IPS-15b (cell line): ENCODE measurements at regions not wholly inside any gene's neighbourhood (a gene's known extent, or its start where the extent isn't known, plus 50 kb on each side); places are given as distances from the start of the nearest gene placed in this dataset.
"Not testable (repeated sequence)": the region's sequence is repeated elsewhere in the genome, so short reads cannot be mapped to it uniquely, and the experiment has no call there.

Source experiments
- H3K27me3 ChIP-seq: one replicate; pipeline ENCODE4 v1.6.1; 2013; ENCODE audit warnings: low read length; ENCODE audit not compliant: control insufficient read depth, insufficient read depth
- H3K36me3 ChIP-seq: one replicate; pipeline ENCODE4 v1.6.1; 2013; ENCODE audit warnings: low read length; ENCODE audit not compliant: control insufficient read depth, insufficient read depth
- H3K4me1 ChIP-seq: one replicate; pipeline ENCODE4 v1.6.1; 2013; ENCODE audit warnings: mild to moderate bottlenecking, low read length; ENCODE audit not compliant: control insufficient read depth, insufficient read depth
- H3K4me3 ChIP-seq: one replicate; pipeline ENCODE4 v1.5.1; 2013; ENCODE audit warnings: low read depth, low read length
- H3K9ac ChIP-seq: one replicate; pipeline ENCODE4 v1.6.1; 2013; ENCODE audit warnings: low read depth, mild to moderate bottlenecking, low read length
- H3K9me3 ChIP-seq: one replicate; pipeline ENCODE4 v1.6.1; 2013; ENCODE audit warnings: mild to moderate bottlenecking, low read length; ENCODE audit not compliant: control insufficient read depth, insufficient read depth

GRCh38 chr13:39821977-39822376 is 166.5 kb downstream of the COG6 start:
- H3K4me1 ChIP-seq: peaks cover 2% of the 10 kb centered on the region
- no peaks in the 10 kb centered on the region for H3K27me3 ChIP-seq
- H3K9ac ChIP-seq: no peak overlapping the region
- no peaks in the 10 kb centered on the region for H3K36me3 ChIP-seq
- H3K9me3 ChIP-seq: no peaks in the 10 kb centered on the region
- H3K4me3 ChIP-seq: no peak overlapping the region

GRCh38 chr13:39822437-39822836 is 167.0 kb downstream of the COG6 start:
- Histone ChIP-seq H3K9me3 (no peaks in the 10 kb centered on the region), H3K36me3 (no peaks in the 10 kb centered on the region), H3K4me1 (peaks cover 2% of the 10 kb centered on the region), H3K27me3 (no peaks in the 10 kb centered on the region), H3K4me3 (no peak overlapping the region), H3K9ac (no peak overlapping the region)

- no peaks in the 10 kb centered on the region for H3K36me3 ChIP-seq
- H3K4me1 ChIP-seq: peaks cover 2% of the 10 kb centered on the region
- H3K9ac ChIP-seq: no peak overlapping the region
These were observed 167.7 kb downstream of the COG6 start for GRCh38 chr13:39823063-39823713.

DNA sequence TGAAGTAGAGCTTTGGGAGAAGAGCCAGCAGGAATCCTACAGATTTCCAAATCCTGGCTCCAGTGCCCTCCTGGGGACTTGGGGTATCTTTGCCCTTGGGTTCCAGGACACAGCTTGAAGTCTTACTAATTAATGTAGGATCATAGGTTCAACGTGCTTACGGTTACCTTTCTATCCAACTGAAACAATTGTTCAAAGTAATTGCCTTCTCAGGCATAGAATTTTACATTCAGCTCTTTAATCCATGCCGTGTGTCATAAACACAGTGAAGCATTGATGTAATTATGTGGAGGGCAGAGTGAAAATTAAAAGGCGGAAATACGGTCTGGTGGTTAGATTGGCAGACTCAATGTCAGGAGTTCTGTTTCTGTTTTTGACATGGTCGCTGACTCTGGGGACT is 170.4 kb downstream of the COG6 start:
- Histone ChIP-seq H3K9me3 (no peaks in the 10 kb centered on the region), H3K27me3 (no peaks in the 10 kb centered on the region), H3K36me3 (no peaks in the 10 kb centered on the region), H3K4me3 (no peak overlapping the region), H3K4me1 (peaks cover 2% of the 10 kb centered on the region), H3K9ac (no peak overlapping the region)

More at GRCh38 chr13:39823063-39823713, 167.7 kb downstream of the COG6 start:
- Histone ChIP-seq H3K4me3 (no peak overlapping the region), H3K27me3 (no peaks in the 10 kb centered on the region), H3K9me3 (no peaks in the 10 kb centered on the region)

DNA sequence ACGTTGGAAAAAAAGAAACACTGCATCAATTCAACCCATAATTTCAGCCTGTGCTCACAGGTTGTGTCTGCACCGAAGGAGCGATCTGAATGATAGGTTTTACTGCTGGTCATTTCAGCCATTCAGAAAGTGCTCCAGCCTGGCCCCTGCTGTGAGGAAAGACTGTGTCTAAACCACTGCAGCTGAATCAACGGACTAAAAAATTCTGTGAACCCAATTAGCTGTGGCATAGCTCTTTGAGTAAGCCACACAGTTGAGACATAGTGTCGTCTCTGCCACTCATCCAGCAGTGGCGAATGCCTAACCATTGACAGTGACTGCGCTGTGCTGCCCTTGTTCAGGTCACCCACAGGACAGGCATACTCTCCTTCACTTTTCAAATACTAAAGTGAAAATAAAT is 179.8 kb downstream of the COG6 start:
- Histone ChIP-seq H3K4me3 (no peak overlapping the region), H3K9ac (no peak overlapping the region), H3K9me3 (no peaks in the 10 kb centered on the region), H3K4me1 (no peaks in the 10 kb centered on the region), H3K36me3 (no peaks in the 10 kb centered on the region), H3K27me3 (no peaks in the 10 kb centered on the region)

DNA sequence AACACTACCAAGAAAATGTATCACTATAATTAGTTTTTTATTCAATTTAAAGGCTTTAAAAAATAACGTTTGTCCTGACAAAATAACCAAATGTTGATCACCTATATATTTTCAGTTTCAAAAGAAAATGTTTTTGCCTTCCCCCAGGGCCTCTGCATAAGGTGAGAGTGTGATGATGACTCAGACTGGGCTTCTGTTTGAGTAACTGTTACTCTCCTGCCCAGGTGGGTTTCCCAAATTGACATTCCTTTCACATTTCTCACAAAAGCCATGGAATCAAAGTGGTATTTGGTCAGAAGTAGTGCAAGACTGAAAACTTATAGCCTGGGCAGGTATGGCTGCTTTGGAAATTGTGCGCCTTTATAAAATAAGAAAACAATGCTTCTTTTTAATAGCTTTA is 180.6 kb downstream of the COG6 start:
- H3K9me3 ChIP-seq: no peaks in the 10 kb centered on the region
- no peaks in the 10 kb centered on the region for H3K4me1 ChIP-seq
- no peaks in the 10 kb centered on the region for H3K36me3 ChIP-seq
- no peaks in the 10 kb centered on the region for H3K27me3 ChIP-seq
- no peak overlapping the region for H3K4me3 ChIP-seq
- no peak overlapping the region for H3K9ac ChIP-seq

GRCh38 chr13:39837866-39838265 is 182.4 kb downstream of the COG6 start:
- not testable (repeated sequence) for H3K9ac ChIP-seq, H3K36me3 ChIP-seq

DNA sequence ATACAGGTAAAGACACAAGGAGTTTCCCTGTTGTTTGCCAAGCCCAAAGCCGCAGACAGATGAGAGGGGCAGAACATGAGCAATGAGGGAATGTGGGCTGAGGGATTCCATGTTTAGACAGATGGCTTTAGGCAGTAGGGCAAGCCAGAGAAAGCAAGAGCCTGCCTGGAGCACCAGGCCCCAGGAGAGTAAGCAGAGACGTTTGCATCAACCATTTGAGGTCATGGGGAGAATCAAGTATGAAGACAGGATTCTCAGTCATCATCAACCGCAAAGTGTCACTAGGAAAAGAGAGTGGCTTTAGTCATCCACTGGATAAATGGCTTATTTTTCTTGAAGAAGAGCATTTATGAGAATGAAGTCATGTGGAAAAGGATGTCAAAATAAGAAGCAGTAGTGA is 184.7 kb downstream of the COG6 start:
- no peaks in the 10 kb centered on the region for H3K4me1 ChIP-seq
- H3K4me3 ChIP-seq: no peak overlapping the region
- H3K9me3 ChIP-seq: no peaks in the 10 kb centered on the region
- H3K9ac ChIP-seq: no peak overlapping the region
- H3K36me3 ChIP-seq: no peaks in the 10 kb centered on the region
- H3K27me3 ChIP-seq: no peaks in the 10 kb centered on the region

More at GRCh38 chr13:39837866-39838265, 182.4 kb downstream of the COG6 start:
- not testable (repeated sequence) for H3K27me3 ChIP-seq, H3K4me3 ChIP-seq, H3K9me3 ChIP-seq, H3K4me1 ChIP-seq

DNA sequence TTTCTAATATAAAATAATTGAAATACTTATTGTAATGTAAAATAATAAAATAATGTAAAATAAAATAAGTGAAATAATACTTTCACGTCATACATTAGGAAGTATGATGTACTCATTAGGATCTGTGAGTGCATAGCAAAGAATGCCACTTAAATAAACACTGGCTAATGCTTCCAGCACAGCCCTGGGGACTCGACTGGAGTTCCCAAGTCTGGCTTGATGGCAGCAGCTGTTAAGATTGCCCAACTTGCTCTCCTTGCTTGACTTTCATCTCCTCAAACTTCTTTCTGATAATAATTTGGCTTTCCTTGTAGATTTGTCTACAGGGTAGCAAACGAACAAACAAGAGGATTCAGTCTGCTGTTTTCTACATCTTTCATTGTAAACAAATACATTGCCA is 191.9 kb downstream of the COG6 start:
- no peaks in the 10 kb centered on the region for H3K4me1 ChIP-seq
- H3K9me3 ChIP-seq: no peaks in the 10 kb centered on the region
- H3K9ac ChIP-seq: no peak overlapping the region
- no peaks in the 10 kb centered on the region for H3K36me3 ChIP-seq
- no peak overlapping the region for H3K4me3 ChIP-seq
- no peaks in the 10 kb centered on the region for H3K27me3 ChIP-seq

DNA sequence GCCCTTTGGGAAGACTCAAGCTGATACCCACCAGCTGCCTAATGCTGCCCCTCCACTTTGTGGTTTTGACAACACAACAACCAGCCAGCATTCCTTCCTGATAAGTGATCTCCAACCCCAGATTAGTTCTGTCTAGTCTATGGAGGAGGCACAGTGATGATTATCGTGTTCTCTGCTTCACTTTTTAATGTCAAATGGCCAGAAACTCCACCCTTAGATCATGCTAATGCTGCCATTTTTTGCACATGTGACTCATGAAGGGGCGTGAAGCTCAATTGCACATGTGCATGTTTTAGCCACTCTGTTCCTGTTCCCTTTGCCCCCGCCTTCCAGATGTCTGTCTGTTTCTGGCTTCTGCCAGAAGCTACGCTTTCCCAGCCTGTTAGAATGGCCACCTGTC is 199.8 kb downstream of the COG6 start:
- Histone ChIP-seq H3K9ac (no peak overlapping the region), H3K9me3 (no peaks in the 10 kb centered on the region), H3K36me3 (no peaks in the 10 kb centered on the region), H3K4me3 (no peak overlapping the region), H3K4me1 (no peaks in the 10 kb centered on the region), H3K27me3 (no peaks in the 10 kb centered on the region)

GRCh38 chr13:39856714-39857113 is 201.3 kb downstream of the COG6 start:
- no peaks in the 10 kb centered on the region for H3K36me3 ChIP-seq
- no peak overlapping the region for H3K4me3 ChIP-seq
- no peaks in the 10 kb centered on the region for H3K27me3 ChIP-seq
- no peaks in the 10 kb centered on the region for H3K9me3 ChIP-seq
- no peak overlapping the region for H3K9ac ChIP-seq
- no peaks in the 10 kb centered on the region for H3K4me1 ChIP-seq

GRCh38 chr13:39858794-39859193 is 203.3 kb downstream of the COG6 start:
- Histone ChIP-seq H3K4me3 (no peak overlapping the region), H3K9ac (no peak overlapping the region), H3K36me3 (no peaks in the 10 kb centered on the region), H3K27me3 (no peaks in the 10 kb centered on the region), H3K4me1 (no peaks in the 10 kb centered on the region), H3K9me3 (no peaks in the 10 kb centered on the region)
